ENCODE measurements at regions not wholly inside any gene's neighbourhood (a gene's known extent, or its start where the extent isn't known, plus 50 kb on each side); places are given as distances from the start of the nearest gene placed in this dataset.

DNA sequence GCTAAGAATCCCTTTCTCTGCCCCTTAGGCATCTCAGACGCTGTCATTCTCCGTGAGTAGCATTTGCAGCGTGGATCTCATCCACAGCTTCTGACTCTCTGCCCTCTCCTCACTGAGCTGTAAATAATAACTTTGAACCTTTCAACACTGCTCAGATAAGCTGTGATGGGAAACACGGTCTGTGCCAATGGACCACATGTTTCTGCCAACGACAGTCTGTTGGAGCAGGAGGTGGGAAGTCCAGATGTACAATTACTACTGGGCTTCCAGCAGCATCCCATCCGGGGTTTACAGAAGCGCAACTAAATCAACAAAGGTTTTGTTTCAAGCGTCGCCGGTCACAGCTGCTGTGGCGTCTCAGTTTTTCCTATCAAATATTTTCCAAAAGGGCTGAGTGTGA is 1110.6 kb downstream of the TYW1 start:
- TF ChIP-seq POLR2A (IDR thresholded peaks at IDR 0.05), result no peak
- TF ChIP-seq, protein P1, sequence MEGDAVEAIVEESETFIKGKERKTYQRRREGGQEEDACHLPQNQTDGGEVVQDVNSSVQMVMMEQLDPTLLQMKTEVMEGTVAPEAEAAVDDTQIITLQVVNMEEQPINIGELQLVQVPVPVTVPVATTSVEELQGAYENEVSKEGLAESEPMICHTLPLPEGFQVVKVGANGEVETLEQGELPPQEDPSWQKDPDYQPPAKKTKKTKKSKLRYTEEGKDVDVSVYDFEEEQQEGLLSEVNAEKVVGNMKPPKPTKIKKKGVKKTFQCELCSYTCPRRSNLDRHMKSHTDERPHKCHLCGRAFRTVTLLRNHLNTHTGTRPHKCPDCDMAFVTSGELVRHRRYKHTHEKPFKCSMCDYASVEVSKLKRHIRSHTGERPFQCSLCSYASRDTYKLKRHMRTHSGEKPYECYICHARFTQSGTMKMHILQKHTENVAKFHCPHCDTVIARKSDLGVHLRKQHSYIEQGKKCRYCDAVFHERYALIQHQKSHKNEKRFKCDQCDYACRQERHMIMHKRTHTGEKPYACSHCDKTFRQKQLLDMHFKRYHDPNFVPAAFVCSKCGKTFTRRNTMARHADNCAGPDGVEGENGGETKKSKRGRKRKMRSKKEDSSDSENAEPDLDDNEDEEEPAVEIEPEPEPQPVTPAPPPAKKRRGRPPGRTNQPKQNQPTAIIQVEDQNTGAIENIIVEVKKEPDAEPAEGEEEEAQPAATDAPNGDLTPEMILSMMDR (IDR thresholded peaks at IDR 0.05), result no peak
